Astrocyte (in vitro differentiated cells and primary cell): ENCODE measurements at regions not wholly inside any gene's neighbourhood (a gene's known extent, or its start where the extent isn't known, plus 50 kb on each side); places are given as distances from the start of the nearest gene placed in this dataset.

Source experiments
- DNase-seq: peaks from one replicate; pipeline ENCODE4 v3.0.0-alpha.2; 2010; ENCODE audit warnings: low read depth
- FAIRE-seq: peaks from 2 replicates; lab custom pipeline; 2011; peaks lifted over from hg19 to GRCh38; lab: Jason Lieb, UNC
- H2AFZ ChIP-seq: 2 replicates; pipeline ENCODE4 v1.6.0; 2012; ENCODE audit warnings: low read depth, low read length, inconsistent platforms
- H3K27ac ChIP-seq: 2 replicates; pipeline ENCODE4 v1.5.1; 2011; ENCODE audit warnings: low read depth, low read length, inconsistent platforms
- H3K27me3 ChIP-seq: 2 replicates; pipeline ENCODE4 v1.6.0; 2011; ENCODE audit warnings: low read length, inconsistent platforms; ENCODE audit not compliant: insufficient read depth
- H3K36me3 ChIP-seq: 2 replicates; pipeline ENCODE4 v1.5.1; 2011; ENCODE audit warnings: low read length, inconsistent platforms; ENCODE audit not compliant: insufficient read depth
- H3K4me1 ChIP-seq: 2 replicates; pipeline ENCODE4 v1.5.1; 2011; ENCODE audit warnings: low read length, inconsistent platforms; ENCODE audit not compliant: insufficient read depth
- H3K4me2 ChIP-seq: 2 replicates; pipeline ENCODE4 v1.6.0; 2012; ENCODE audit warnings: low read length, inconsistent platforms
- H3K4me3 ChIP-seq: 2 replicates; pipeline ENCODE4 v1.5.1; 2011; ENCODE audit warnings: low read depth, mild to moderate bottlenecking, low read length, inconsistent platforms; ENCODE audit not compliant: insufficient read depth
- H3K79me2 ChIP-seq: 2 replicates; pipeline ENCODE4 v1.6.0; 2012; ENCODE audit warnings: mild to moderate bottlenecking, low read length, inconsistent platforms; ENCODE audit not compliant: insufficient read depth
- H3K9ac ChIP-seq: 2 replicates; pipeline ENCODE4 v1.6.0; 2012; ENCODE audit warnings: mild to moderate bottlenecking, low read length, inconsistent platforms
- H3K9me3 ChIP-seq: 2 replicates; pipeline ENCODE4 v1.5.1; 2012; ENCODE audit warnings: low read depth, mild to moderate bottlenecking, low read length, inconsistent platforms; ENCODE audit not compliant: insufficient read depth
- H4K20me1 ChIP-seq: 2 replicates; pipeline ENCODE4 v1.6.0; 2012; ENCODE audit warnings: low read length, inconsistent platforms; ENCODE audit not compliant: insufficient read depth
- H3K27ac Mint-ChIP-seq: one replicate; pipeline ENCODE4 v1.8.0; 2021; ENCODE audit warnings: mild to moderate bottlenecking, mixed read lengths; ENCODE audit not compliant: unreplicated experiment
- H3K27me3 Mint-ChIP-seq: one replicate; pipeline ENCODE4 v1.8.0; 2021; ENCODE audit warnings: low read depth, mixed read lengths; ENCODE audit not compliant: unreplicated experiment
- H3K36me3 Mint-ChIP-seq: one replicate; pipeline ENCODE4 v1.8.0; 2021; ENCODE audit warnings: low read depth, mixed read lengths; ENCODE audit not compliant: unreplicated experiment
- H3K4me1 Mint-ChIP-seq: one replicate; pipeline ENCODE4 v1.8.0; 2021; ENCODE audit warnings: low read depth, mixed read lengths; ENCODE audit not compliant: unreplicated experiment
- H3K4me3 Mint-ChIP-seq: one replicate; pipeline ENCODE4 v1.8.0; 2021; ENCODE audit warnings: mild to moderate bottlenecking, moderate library complexity, mixed read lengths; ENCODE audit not compliant: unreplicated experiment
- H3K9me3 Mint-ChIP-seq: one replicate; pipeline ENCODE4 v1.8.0; 2021; ENCODE audit warnings: mild to moderate bottlenecking, mixed read lengths; ENCODE audit not compliant: unreplicated experiment
- EZH2 ChIP-seq: IDR thresholded peaks from 2 replicates; pipeline ENCODE4 v1.6.1; 2012; ENCODE audit warnings: mild to moderate bottlenecking, low read length, inconsistent platforms; ENCODE audit not compliant: insufficient read depth
- TF ChIP-seq, protein P1 (sequence below): IDR thresholded peaks from 2 replicates; pipeline ENCODE4 v1.5.1; 2011; ENCODE audit warnings: low read depth, mild to moderate bottlenecking, inconsistent platforms, low read length, moderate library complexity; ENCODE audit not compliant: insufficient read depth

DNA sequence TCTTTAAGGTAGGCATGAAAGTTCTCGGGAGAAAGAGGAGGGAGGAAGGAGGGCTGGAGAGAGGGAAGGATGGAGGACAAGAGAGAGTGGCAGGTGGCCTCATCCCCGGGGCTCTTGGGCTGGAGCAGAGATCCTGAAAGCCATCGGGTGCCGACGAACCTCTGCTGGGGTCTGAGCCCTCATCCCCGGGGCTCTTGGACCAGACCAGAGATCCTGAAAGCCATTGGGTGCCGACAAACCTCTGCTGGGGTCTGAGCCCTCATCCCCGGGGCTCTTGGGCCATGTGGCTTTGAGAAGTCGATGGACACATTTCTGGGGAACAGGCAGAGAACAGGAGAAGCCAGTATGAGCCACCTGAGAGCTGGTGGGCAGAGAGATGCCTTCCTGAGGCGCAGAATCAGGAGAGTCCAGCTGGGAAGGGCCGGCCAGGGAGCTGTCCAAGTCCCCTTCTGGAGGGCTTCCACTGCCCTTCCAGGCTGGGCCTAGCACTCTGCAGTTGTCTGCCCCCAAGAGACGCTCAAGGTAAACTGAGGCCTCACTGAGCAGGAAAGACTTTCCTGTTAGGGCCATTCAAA lies 1398.1 kb downstream of the BRD1 start:
- Histone ChIP-seq H3K27ac (no peak overlapping the region), H3K4me3 (no peak overlapping the region), H4K20me1 (no peaks in the 10 kb centered on the region), H3K4me2 (peak overlapping the region; percentile 5), H3K36me3 (no peaks in the 10 kb centered on the region), H2AFZ (no peak overlapping the region), H3K4me1 (no peaks in the 10 kb centered on the region), H3K9me3 (no peaks in the 10 kb centered on the region), H3K27me3 (no peaks in the 10 kb centered on the region), H3K9ac (peak overlapping the region; percentile 0), H3K79me2 (no peaks in the 10 kb centered on the region)
- TF ChIP-seq EZH2: no peak
- TF ChIP-seq, protein P1, sequence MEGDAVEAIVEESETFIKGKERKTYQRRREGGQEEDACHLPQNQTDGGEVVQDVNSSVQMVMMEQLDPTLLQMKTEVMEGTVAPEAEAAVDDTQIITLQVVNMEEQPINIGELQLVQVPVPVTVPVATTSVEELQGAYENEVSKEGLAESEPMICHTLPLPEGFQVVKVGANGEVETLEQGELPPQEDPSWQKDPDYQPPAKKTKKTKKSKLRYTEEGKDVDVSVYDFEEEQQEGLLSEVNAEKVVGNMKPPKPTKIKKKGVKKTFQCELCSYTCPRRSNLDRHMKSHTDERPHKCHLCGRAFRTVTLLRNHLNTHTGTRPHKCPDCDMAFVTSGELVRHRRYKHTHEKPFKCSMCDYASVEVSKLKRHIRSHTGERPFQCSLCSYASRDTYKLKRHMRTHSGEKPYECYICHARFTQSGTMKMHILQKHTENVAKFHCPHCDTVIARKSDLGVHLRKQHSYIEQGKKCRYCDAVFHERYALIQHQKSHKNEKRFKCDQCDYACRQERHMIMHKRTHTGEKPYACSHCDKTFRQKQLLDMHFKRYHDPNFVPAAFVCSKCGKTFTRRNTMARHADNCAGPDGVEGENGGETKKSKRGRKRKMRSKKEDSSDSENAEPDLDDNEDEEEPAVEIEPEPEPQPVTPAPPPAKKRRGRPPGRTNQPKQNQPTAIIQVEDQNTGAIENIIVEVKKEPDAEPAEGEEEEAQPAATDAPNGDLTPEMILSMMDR: no peak
- H3K27me3 Mint-ChIP-seq: peaks cover 16% of the 10 kb centered on the region
- FAIRE-seq (no peak), DNase-seq (no peak)
- H3K4me1 Mint-ChIP-seq: peaks cover 11% of the 10 kb centered on the region
- peaks cover 2% of the 10 kb centered on the region for H3K9me3 Mint-ChIP-seq
- peak overlapping the region; percentile 69 for H3K27ac Mint-ChIP-seq
- peaks cover 2% of the 10 kb centered on the region for H3K36me3 Mint-ChIP-seq
- H3K4me3 Mint-ChIP-seq: no peak overlapping the region

DNA sequence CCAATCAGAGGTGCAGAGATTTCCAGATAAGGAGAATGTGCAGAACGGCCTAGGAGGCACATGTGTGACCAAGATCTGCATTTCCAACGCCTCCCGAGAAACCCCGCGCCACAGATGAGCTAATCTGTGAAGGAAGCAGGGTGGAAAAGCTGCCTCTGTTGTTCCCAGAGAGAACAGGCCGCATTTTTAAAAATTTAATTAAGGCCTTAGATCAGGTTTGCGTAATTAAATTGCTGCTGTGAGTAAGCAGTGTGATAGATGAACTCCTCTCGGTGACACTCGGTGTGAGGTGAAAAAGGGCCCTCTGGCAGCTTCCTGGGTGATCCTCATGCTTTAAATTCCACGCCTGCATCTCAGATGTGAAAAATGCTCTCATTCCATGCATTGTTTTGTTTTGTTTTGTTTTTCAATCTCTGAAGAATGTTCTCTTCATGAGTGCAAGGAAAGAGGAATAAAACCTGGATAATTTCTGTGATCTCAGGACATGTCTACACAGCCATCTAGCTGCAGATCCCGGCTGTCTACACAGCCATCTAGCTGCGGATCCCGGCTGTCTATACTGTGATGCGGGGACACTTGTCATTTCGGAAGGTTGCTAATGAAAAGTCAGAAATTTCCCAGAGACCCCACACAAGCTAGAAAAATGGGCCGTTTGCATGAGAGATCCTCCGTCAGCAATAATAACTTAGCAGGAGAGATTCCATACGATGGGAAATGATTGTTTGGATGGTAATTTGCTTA lies 1398.9 kb downstream of the BRD1 start:
- peak overlapping the region; percentile 69 for H3K27ac Mint-ChIP-seq
- H3K27me3 Mint-ChIP-seq: peaks cover 21% of the 10 kb centered on the region
- no peaks in the 10 kb centered on the region for H3K27me3 ChIP-seq
- H3K36me3 ChIP-seq: no peaks in the 10 kb centered on the region
- peaks cover 5% of the 10 kb centered on the region for H3K4me1 ChIP-seq
- H3K9me3 ChIP-seq: no peaks in the 10 kb centered on the region
- H3K4me2 ChIP-seq: peak overlapping the region; percentile 5
- H3K27ac ChIP-seq: no peak overlapping the region
- peak overlapping the region; percentile 35 for H3K9ac ChIP-seq
- peak overlapping the region; percentile 14 for H3K4me3 Mint-ChIP-seq
- peaks cover 2% of the 10 kb centered on the region for H3K36me3 Mint-ChIP-seq
- TF ChIP-seq EZH2: no peak
- TF ChIP-seq, protein P1: no peak
- peaks cover 16% of the 10 kb centered on the region for H3K4me1 Mint-ChIP-seq
- no peaks in the 10 kb centered on the region for H4K20me1 ChIP-seq
- H3K4me3 ChIP-seq: no peak overlapping the region
- H3K79me2 ChIP-seq: no peaks in the 10 kb centered on the region
- H2AFZ ChIP-seq: no peak overlapping the region
- FAIRE-seq: peak; percentile 87
- DNase-seq: peak; percentile 73
- H3K9me3 Mint-ChIP-seq: peaks cover under 1% of the 10 kb centered on the region
